HG03139 (cell line): ENCODE measurements at regions not wholly inside any gene's neighbourhood (a gene's known extent, or its start where the extent isn't known, plus 50 kb on each side); places are given as distances from the start of the nearest gene placed in this dataset.
"Not testable (repeated sequence)": the region's sequence is repeated elsewhere in the genome, so short reads cannot be mapped to it uniquely, and the experiment has no call there.

ENCODE experiments used
- ATAC-seq: cut with Tn5 transposase; IDR thresholded peaks from one replicate; pipeline ENCODE4 v1.9.1; 2021; ENCODE audit not compliant: unreplicated experiment

DNA sequence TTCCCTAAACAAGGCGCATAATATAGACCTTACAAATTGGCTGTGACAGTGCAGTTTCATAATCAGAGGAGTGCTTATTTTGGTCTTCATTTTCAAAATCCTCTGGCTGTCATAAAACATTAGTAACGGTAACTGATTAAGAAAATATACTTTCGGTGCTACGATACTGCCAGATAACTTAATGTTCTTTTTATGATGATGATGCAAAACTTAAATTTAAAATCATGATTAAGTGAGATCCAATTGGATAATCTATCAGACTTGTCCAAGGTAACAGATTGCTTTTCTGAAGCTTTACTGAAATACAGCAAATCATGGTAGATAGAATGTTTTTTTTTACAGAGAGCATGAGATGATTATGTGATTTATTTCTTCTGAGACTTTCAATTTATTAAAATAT is 364.2 kb upstream of the CNTN3 start:
- ATAC-seq: no peak

DNA sequence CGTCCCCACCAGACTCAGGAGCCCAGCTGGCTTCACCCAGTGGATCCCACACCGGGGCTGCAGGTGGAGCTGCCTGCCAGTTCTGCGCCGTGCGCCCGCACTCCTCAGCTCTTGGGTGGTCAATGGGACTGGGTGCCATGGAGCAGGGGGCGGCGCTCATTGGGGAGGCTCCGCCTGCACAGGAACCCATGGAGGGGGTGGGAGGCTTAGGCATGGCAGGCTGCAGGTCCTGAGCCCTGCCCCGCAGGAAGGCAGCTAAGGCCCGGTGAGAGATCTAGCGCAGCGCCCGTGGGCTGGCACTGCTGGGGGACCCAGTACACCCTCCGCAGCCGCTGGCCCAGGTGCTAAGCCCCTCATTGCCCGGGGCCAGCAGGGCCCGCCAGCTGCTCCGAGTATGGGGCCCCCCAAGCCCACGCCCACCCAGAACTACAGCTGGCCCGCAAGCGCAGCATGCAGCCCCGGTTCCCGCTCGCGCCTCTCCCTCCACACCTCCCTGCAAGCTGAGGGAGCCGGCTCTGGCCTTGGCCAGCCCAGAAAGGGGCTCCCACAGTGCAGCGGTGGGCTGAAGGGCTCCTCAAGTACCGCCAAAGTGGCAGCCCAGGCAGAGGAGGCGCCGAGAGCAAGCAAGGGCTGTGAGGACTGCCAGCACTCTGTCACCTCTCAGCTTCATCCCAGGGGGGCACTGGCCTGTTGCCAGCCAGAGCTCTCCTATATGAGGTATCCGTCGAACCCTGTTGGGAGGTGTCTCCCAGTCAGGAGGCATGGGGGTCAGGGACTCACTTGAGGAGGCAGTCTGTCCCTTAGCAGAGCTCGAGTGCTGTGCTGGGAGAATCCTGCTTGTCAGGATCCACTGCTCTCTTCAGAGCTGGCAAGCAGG is 370.8 kb upstream of the CNTN3 start:
- ATAC-seq: not testable (repeated sequence)

DNA sequence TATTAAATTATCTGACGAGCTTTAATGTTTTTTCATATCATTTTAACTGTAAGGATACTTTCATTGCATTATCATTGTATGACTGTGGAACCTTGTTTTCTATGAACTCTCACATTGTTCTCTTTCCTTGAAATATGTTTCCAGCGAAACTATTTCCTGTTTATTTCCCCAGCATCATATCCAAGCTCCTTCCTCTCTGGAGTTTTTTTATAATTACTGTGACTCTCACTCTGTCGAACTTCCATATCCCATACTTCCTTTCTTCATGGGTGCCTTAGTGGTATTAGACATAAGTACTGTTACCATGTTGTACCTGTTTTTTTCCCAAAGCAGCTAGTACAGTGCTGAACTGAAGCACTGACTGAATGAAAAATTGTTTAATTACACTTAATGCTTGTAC is 373.6 kb upstream of the CNTN3 start:
- no peak for ATAC-seq

DNA sequence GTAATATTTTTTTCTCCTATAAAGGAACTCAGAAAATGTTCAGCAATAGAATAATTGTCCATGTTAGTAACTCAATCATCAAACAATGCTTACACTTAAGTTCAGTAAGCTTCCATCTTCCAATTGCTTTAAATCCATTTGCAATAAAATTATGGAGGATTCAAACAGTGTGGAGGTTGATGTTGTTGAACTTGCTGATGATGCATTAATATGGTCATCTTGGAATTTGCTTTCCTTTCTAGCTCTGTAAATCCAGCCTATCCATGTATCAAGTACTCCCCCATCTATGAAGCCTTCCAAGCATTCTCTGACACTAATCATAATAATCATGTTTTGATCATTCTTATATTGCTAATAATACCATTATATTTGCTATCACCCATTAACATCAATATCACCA is 378.4 kb upstream of the CNTN3 start:
- no peak for ATAC-seq

DNA sequence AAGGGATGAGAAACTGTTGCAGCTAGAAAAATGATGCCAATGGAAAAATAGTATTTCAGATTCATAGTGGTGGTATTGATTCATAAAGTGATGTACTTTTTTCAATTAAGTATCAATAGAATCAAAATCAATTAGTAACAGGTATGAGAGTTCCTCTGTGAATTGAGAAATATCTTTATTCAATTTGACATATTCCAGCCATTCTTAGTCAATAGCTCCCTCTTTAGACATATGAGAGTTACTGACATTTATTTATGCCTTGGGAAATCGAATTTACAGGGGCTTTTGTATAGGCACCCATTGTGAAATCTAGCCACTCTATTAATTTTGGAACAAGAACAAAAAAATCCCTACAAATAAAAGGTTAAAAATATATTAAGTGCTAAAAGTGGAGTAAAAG is 386.9 kb upstream of the CNTN3 start:
- no peak for ATAC-seq

DNA sequence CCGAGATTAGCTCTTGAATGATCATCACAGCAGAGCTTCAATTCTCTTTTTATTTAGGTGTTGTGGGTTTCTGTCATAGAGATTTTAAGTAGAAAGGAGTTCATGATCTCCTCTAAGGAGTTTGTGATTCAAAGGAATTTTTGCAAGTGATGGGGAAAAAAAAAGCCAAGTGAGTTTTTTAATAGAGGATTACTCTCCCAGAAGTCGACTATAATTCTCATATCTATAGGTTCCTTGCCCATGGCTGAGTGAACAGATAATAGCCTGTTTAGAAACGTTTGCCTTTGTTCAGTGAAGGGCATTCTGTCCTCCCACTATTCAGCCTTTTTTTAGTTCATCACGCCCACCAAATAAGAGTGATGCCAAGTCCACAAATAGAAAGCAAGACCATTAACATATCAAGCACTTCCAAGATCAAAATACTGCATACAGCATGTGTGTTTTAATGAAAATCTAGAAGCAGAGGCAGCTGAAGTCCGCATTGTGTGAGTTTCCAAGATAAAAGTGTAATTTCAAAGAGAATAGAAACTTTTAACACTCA is 398.4 kb upstream of the CNTN3 start:
- no peak for ATAC-seq

DNA sequence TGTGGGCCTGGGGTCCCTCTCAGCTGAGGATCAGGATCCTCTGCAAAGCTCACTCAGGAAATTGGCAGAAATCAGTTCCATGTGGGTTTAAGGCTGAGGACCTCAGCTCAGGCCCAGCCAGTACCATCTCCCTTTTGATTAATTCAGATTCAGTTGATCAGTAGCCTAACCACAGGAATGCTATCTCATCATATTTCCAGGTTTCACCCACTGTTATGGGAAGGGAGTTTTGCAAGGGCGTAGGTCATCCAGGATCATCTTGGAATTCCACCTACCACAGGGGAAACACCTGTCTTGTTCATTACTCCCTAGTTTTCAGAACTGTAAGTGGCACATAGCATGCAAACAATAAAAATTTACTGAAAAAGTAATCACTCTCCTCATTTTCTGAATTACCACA is 399.5 kb upstream of the CNTN3 start:
- no peak for ATAC-seq

DNA sequence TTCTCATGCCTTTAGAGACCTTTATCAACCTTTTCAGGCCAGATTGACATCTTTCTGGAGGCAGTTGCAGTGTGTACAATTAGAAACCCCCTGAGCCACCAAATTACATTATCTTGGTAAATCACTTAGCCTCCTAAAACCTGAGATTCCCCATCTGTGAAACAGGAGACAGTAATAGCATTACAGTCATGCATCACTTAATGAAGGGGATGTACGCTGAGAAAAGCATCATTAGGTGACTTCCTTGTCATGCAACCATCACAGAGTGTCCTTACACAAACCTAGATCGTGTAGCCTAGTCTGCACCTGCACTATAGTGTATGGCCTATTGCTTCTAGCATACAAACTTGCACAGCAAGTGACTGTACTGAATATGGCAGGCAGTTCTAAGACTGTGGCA is 400.8 kb upstream of the CNTN3 start:
- ATAC-seq: no peak

DNA sequence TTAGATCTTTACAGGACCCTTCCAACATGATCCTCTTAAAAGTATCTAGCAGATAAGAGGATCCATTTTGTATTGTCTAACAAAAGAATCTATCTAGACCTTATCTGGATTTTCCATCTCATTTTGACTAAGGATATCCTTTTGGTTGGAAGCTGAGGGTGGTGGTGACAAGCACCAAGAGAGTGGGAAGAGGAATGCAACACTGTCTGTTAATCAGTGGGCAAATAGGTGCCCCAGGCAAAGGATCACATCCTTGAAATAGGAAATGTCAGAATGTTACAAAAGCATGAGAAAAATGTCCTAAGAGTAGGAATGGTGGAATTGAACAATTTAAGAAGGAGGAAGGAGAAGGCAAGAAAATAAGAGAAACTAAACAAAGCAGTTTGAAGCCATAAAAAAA is 420.7 kb upstream of the CNTN3 start:
- ATAC-seq: no peak

DNA sequence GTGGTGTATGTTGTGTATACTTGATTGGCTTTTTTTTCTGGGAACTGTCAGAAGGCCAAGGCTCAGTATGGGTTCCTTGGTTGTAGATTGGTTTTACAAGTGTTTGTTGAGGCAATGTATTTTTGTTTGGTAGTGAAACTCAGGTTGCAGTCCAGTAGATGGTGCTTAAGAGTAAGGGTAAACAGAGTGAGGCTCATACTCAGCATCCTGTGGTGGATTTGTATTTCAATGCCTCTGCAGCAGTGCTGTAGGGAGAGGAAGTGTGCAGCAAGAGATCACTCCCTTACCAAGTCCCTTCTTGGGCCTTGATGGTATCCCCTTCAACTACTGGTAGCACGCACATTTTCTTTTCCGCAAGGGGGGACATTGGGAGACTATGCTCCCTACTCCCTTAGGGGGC is 428.5 kb upstream of the CNTN3 start:
- no peak for ATAC-seq

DNA sequence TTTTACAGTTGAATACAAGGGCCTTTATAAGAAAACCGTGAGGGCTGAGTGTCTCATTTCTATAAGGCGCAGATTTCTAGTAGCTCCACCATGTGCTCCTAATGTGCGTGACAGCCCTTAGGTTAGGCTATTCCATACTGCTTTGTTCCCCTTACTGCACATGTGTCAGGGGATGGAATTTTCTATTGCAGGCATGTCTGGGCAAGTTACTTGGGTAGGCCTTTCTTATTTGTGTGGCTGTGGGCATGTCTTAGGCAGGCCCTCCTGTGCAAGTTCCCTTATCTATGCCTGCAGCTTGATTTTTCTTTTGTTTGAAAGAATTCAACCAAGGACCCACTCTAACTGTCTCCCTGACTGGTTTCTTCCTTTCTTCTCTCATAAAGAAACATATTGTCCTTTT is 434.2 kb upstream of the CNTN3 start:
- ATAC-seq: no peak

DNA sequence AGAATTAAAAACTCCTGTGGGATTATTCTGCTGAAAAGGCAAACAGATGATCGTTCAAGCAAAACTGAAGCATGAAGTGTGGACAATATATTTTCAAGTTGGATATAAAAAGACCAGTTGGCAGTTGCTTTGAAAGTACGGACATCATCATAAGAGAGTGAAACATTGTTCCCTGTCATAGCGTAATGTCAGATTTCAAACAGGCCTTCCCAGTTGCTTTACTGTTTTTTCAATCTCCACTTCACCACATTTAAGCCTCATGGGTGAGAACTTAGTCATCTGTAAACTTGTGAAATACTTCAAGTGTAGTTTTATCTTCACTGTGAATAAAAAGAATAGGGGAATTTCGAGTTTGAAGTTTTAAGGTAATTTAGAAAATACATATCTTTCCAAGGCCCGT is 435.1 kb upstream of the CNTN3 start:
- no peak for ATAC-seq

DNA sequence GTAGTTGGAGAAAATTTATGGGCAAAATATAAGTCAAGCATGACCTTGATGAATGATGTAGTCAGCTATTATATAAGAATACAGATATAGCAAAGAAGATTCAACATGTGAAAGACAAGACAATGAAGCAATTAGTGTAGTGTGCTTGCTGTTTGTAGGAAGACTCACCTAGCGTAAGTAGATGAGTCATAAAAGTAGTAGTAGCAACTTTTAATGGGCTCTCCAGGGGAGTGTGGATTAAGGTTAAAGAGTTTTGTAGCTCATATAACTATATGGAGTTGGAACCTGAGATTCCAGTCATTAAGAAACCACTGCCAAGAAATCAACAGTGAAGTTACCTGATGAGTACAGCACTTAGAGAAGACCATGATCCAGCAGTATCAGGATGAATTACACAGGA is 444.7 kb upstream of the CNTN3 start:
- no peak for ATAC-seq

DNA sequence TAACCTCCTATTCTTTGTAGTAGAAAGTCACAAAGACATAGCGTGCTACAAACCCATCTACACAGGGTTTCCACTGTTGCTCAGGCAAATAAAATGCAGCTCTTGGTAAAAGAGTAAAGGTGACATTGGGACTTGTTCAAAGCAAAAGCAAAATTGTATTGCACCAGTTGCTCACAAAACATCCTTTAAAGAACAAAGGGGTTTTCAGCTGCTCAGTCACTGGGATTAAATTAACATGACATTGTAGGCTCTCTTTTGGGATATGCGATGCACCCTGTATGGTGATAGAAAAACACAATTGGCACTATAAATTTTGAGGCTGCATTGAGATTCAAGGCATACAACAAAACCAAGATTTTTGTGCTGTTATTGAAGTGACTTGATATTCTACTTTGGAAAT is 447.3 kb upstream of the CNTN3 start:
- no peak for ATAC-seq

DNA sequence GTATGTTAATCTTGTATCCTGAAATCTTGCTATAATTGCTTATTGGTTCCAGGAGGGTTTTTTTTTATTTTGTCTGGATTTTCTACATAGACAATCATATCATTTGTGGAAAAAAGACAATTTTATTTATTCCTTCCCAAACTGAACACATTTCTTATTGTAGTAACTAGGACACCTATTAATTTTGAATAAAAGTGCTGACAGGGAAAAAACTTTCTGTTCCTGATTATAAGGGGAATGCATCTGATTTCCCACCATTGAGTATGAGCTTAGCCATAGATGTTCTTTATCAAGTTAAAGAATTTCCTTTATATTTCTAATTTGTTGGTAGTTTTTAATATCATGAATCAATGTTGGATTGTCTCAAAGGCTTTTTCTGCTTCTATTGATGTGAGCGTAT is 460.7 kb upstream of the CNTN3 start:
- no peak for ATAC-seq

DNA sequence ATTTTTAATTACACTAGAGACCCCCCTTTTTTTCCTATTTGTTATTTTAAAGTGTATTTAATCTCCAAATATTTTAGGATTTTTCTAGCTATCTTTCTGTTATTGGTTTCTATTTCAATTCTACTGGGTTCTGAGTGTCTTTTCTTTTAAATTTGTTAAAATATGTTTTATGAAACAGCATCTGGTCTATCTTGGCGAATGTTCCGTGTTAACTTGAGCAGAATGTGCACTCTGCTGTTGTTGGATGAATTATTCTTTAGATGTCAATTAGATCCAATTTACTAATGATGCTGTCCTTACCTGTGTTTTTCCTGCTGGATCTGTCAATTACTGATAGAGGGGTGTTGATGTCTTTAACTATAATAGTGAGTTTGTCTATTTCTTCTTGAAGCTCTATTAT is 462.0 kb upstream of the CNTN3 start:
- ATAC-seq: no peak

DNA sequence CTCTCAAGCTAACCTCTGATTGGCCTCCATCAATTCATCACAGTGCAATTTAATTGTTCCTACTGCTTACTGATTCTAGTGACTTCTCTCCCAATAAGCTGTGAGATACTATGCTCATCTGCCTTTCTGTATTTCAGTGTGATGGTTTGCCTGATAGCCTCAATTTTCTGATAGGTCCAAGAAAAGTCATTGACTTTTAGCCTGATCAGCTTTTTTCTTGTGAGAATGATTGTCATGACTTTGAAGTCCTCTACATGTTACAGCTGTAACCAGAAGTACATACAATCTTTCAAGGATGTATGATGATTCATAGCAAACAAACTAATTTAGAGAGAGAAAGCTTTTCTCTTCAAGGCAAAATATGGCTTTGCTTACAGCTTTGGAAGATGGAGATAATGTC is 463.8 kb upstream of the CNTN3 start:
- no peak for ATAC-seq

DNA sequence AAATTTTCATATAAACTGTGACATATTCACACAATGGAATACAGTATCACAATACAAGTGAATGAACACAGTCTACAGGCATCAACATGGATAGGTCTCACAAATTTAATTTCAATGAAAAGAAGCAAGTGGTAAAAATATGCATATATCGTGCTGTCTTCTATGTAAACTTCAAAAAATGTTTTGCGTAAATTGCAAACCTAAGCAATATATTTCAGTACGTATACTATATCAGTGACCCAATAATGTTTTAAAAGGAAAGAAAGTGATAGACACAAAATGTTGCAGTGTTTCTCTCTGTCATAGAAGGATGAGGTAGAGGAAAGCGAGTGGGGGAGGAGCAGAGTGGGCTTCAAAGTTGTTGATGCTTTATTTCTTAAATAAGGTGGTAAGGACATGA is 468.4 kb upstream of the CNTN3 start:
- ATAC-seq: no peak

DNA sequence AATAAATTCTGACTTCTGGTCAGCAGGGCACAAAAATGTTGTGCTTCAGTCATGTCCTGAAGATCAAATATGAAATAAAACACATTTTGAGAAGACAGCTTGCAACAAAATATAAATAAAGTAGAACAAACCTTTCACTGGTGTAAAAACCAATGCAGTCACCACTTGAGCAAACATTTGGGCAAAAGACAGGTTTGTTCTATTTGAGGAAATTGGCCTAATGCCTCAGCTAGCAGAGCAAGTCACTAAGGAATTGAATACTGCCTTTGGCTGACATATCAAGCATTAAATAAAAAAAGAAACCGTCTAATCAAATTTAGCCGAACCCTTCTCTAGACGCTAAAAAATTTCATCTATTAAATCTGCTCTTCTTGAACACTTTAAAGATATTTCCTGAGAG is 475.4 kb upstream of the CNTN3 start:
- no peak for ATAC-seq

DNA sequence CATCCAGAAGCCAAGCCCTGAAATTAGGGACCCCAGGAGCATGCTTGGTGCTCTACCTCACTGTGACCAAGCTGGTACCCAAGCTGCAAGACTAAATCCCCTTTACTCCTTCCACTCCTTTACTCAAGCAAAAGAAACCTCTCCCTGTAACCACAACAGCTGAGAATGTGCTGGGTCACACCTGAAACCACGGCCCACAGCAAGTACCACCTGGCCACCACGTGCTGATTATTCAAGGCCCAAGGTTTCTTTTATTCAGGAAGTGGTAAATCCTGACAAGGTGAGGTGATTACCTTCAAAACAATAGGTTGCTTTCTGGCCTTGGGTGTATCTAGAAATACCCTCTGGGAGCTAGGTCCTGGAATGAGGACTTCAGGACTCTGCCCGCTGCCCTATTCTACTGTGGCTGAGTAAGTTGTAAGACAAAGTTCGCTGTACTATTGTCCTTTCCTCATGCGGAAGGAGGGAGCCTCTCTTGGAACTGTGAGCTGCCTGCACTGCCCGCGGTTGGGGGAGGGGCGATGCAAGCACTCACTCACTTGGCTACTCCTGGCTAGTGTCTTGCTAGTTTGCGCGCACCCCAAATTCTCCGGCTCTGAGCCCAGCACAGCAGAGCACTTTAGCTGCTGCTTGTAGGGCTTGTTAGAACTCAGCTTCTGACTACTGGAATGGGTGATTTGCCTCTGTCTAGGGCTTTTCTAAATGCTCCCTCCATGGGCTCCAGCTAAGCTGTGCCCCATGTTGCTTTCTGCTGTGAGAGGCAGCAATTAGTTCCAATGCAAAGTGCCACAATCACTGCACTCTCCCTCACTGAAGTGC is 487.1 kb upstream of the CNTN3 start:
- ATAC-seq: no peak

DNA sequence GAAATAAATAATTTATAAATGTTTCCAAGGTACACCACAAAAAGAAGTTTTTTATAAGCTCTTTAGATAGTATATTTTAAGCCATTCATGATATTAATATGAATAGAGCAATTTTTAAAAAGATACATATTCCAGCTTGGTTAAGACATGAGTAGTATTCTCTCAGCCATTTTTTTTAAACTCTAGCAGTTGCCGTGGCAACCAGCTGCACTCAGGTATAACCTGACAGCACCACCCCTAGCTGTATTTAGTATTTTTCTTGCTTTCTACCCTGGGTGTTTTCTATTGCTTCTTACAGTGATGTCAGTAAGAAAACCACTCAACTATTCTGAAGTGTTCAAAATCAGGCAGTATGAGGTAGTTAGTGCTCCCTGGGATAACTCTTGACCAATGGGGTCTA is 496.3 kb upstream of the CNTN3 start:
- ATAC-seq: no peak

DNA sequence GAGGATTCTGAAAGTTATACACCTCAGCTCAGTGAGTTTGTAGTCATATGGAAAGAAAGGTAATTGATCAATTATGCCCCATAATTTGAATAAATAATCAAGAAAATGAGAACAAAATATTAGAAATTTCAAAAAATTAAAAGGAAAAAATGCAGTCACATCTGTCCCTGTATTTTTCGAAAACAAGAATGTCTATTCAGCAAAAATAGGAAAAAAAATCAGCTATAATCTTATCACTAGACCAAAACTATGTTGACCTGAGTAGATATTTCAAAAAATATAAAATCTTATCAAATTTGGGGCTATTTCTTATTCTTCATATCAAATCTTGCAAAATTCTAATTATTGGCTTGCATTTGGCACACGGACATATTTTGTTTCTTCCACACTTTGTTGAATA is 501.2 kb upstream of the CNTN3 start:
- no peak for ATAC-seq
